Ovary (tissue), 3 donors: ENCODE measurements at regions not wholly inside any gene's neighbourhood (a gene's known extent, or its start where the extent isn't known, plus 50 kb on each side); places are given as distances from the start of the nearest gene placed in this dataset.

Experiments used
- EP300 ChIP-seq: sonication (generic); formaldehyde crosslinking; IDR thresholded peaks from one replicate; pipeline ENCODE4 v1.6.1; 2017; ENCODE audit warnings: antibody characterized with exemption
- POLR2A ChIP-seq: fragments of 450-650 bp; IDR thresholded peaks from one replicate; pipeline ENCODE4 v1.6.1; 2017; ENCODE audit warnings: antibody characterized with exemption, mild to moderate bottlenecking, moderate library complexity
- TF ChIP-seq, protein P1 (sequence below), 3 donors: fragments of 450-650 bp in 2 of 3; fragments of 200-600 bp in 1 of 3; IDR thresholded peaks; one replicate each; pipeline versions ENCODE4 v1.5.1 to v1.8.0; 2016 to 2022; ENCODE audit warnings: antibody characterized with exemption in 3 of 3, mild to moderate bottlenecking in 1 of 3
- donor health status: DM: no; HTN: no; CAD: no.

- TF ChIP-seq POLR2A (no peak), EP300 (no peak)
- TF ChIP-seq, protein P1, sequence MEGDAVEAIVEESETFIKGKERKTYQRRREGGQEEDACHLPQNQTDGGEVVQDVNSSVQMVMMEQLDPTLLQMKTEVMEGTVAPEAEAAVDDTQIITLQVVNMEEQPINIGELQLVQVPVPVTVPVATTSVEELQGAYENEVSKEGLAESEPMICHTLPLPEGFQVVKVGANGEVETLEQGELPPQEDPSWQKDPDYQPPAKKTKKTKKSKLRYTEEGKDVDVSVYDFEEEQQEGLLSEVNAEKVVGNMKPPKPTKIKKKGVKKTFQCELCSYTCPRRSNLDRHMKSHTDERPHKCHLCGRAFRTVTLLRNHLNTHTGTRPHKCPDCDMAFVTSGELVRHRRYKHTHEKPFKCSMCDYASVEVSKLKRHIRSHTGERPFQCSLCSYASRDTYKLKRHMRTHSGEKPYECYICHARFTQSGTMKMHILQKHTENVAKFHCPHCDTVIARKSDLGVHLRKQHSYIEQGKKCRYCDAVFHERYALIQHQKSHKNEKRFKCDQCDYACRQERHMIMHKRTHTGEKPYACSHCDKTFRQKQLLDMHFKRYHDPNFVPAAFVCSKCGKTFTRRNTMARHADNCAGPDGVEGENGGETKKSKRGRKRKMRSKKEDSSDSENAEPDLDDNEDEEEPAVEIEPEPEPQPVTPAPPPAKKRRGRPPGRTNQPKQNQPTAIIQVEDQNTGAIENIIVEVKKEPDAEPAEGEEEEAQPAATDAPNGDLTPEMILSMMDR (IDR thresholded peaks at IDR 0.05), result no peak
These were observed 60.9 kb upstream of the LMO2 start for GRCh38 chr11:33952805-33953204.
